ENCODE measurements at regions not wholly inside any gene's neighbourhood (a gene's known extent, or its start where the extent isn't known, plus 50 kb on each side); places are given as distances from the start of the nearest gene placed in this dataset.

DNA sequence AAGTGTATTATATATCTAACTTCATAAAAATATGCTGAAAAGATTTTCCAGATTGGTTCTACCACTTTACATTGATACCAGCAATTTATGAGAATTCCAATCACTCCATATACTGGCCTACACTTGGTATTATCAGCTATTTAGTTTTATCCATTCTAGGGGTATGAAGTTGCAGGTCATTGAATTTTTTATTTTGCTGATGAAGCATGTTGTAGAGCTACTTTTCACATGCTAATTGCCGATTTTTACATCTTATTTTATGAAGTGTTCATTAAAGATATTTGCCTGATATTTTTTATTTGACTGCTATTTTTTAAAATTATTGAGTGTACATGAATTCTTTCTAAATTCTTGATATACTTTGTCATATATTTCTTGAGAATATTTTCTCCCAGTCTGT, 542.1 kb downstream of the ADCYAP1 start:
- ATAC-seq, result no peak
- TF ChIP-seq CSDC2 (CRISPR knock-in tag; IDR thresholded peaks at IDR 0.05) (no peak), TSHZ2 (CRISPR knock-in tag; IDR thresholded peaks at IDR 0.05) (no peak), PPARA (CRISPR knock-in tag; IDR thresholded peaks at IDR 0.05; ENCODE audit: borderline replicate concordance) (no peak), ARNTL (CRISPR knock-in tag; IDR thresholded peaks at IDR 0.05; ENCODE audit: borderline replicate concordance, low read depth) (no peak), ESRRG (CRISPR knock-in tag; IDR thresholded peaks at IDR 0.05) (no peak), TCF4 (CRISPR knock-in tag; IDR thresholded peaks at IDR 0.05; ENCODE audit: borderline replicate concordance) (no peak), TOX (CRISPR knock-in tag; IDR thresholded peaks at IDR 0.05; ENCODE audit: borderline replicate concordance) (no peak), ZNF70 (CRISPR knock-in tag; IDR thresholded peaks at IDR 0.05) (no peak)

GRCh38 chr18:1452821-1453220, 548.1 kb downstream of the ADCYAP1 start:
- TF ChIP-seq PPARA (CRISPR knock-in tag; IDR thresholded peaks at IDR 0.05; ENCODE audit: borderline replicate concordance) (no peak), ZFP3 (CRISPR knock-in tag; IDR thresholded peaks at IDR 0.05) (no peak), TOX (CRISPR knock-in tag; IDR thresholded peaks at IDR 0.05; ENCODE audit: borderline replicate concordance) (no peak), ZC3H10 (CRISPR knock-in tag; IDR thresholded peaks at IDR 0.05) (no peak), CSDC2 (CRISPR knock-in tag; IDR thresholded peaks at IDR 0.05) (no peak), ZFP30 (CRISPR knock-in tag; IDR thresholded peaks at IDR 0.05) (no peak), SNAI2 (CRISPR knock-in tag; IDR thresholded peaks at IDR 0.05) (no peak), ESRRG (CRISPR knock-in tag; IDR thresholded peaks at IDR 0.05) (no peak), BACH2 (CRISPR knock-in tag; IDR thresholded peaks at IDR 0.05; ENCODE audit: borderline replicate concordance) (no peak), ISL1 (CRISPR knock-in tag; IDR thresholded peaks at IDR 0.05) (no peak), OSR1 (CRISPR knock-in tag; IDR thresholded peaks at IDR 0.05) (no peak), ZNF70 (CRISPR knock-in tag; IDR thresholded peaks at IDR 0.05) (no peak), GLIS3 (CRISPR knock-in tag; IDR thresholded peaks at IDR 0.05) (no peak), PATZ1 (CRISPR knock-in tag; IDR thresholded peaks at IDR 0.05; ENCODE audit: borderline replicate concordance) (no peak), RARB (CRISPR knock-in tag; IDR thresholded peaks at IDR 0.05) (no peak), POU6F1 (CRISPR knock-in tag; IDR thresholded peaks at IDR 0.05; ENCODE audit: borderline replicate concordance, low read depth) (no peak), ZNF565 (CRISPR knock-in tag; conservative IDR thresholded peaks at IDR 0.05; ENCODE audit: low read depth) (no peak)
- ATAC-seq, result no peak

DNA sequence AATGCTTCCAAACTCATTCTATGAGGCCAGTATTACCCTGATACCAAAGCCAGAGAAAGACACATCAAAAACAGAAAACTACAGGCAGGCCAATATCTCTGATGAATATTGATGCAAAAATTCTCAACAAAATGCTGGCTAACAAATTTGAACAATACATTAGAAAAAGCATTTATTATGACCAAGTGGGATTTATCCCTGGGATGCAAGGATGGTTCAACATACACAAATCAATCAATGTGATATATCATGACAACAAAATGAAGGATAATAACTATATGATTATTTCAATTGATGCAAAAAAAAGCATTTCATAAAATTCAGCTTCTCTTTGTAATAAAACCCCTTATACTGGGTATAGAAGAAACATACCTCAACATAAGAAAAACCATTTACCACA, 550.9 kb downstream of the ADCYAP1 start:
- ATAC-seq, result no peak
- TF ChIP-seq ZFP3 (CRISPR knock-in tag; IDR thresholded peaks at IDR 0.05) (no peak), ISL1 (CRISPR knock-in tag; IDR thresholded peaks at IDR 0.05) (no peak), POU6F1 (CRISPR knock-in tag; IDR thresholded peaks at IDR 0.05; ENCODE audit: borderline replicate concordance, low read depth) (no peak), ZC3H10 (CRISPR knock-in tag; IDR thresholded peaks at IDR 0.05) (no peak), OSR1 (CRISPR knock-in tag; IDR thresholded peaks at IDR 0.05) (no peak), ESRRG (CRISPR knock-in tag; IDR thresholded peaks at IDR 0.05) (no peak), TOX (CRISPR knock-in tag; IDR thresholded peaks at IDR 0.05; ENCODE audit: borderline replicate concordance) (no peak), SNAI2 (CRISPR knock-in tag; IDR thresholded peaks at IDR 0.05) (no peak), ZFP30 (CRISPR knock-in tag; IDR thresholded peaks at IDR 0.05) (no peak), CREB5 (CRISPR knock-in tag; IDR thresholded peaks at IDR 0.05; ENCODE audit: low read depth) (no peak), TCF4 (CRISPR knock-in tag; IDR thresholded peaks at IDR 0.05; ENCODE audit: borderline replicate concordance) (no peak), ZNF565 (CRISPR knock-in tag; conservative IDR thresholded peaks at IDR 0.05; ENCODE audit: low read depth) (no peak), CSDC2 (CRISPR knock-in tag; IDR thresholded peaks at IDR 0.05) (no peak), ARNTL (CRISPR knock-in tag; IDR thresholded peaks at IDR 0.05; ENCODE audit: borderline replicate concordance, low read depth) (no peak), BACH2 (CRISPR knock-in tag; IDR thresholded peaks at IDR 0.05; ENCODE audit: borderline replicate concordance) (no peak), ZNF70 (CRISPR knock-in tag; IDR thresholded peaks at IDR 0.05) (no peak), CSRNP3 (CRISPR knock-in tag; IDR thresholded peaks at IDR 0.05) (no peak), ZNF8 (CRISPR knock-in tag; IDR thresholded peaks at IDR 0.05) (no peak)

Data from SK-N-SH treated with all-trans-retinoic acid at 6 μM for 48 hours (cell line).